ENCODE measurements at regions not wholly inside any gene's neighbourhood (a gene's known extent, or its start where the extent isn't known, plus 50 kb on each side); places are given as distances from the start of the nearest gene placed in this dataset.

- no peak overlapping the region for H3K27ac ChIP-seq (ENCODE audit: low read depth in 1 of 3, low read length in 2 of 3)
- peaks cover 0 to 2% of the 10 kb centered on the region in 2 donors for H3K9me3 ChIP-seq (ENCODE audit: control insufficient read depth in 2 of 2, insufficient read depth in 1 of 2, low read depth in 1 of 2, low read length in 1 of 2)
- DNase-seq (no peak), FAIRE-seq (no peak)
- H3K4me1 ChIP-seq (ENCODE audit: control insufficient read depth in 3 of 3, insufficient read depth in 2 of 3, low read depth in 1 of 3, low read length in 2 of 3), result no peaks in the 10 kb centered on the region
- H3K36me3 ChIP-seq (ENCODE audit: control insufficient read depth in 3 of 3, insufficient read depth in 2 of 3, low read depth in 1 of 3, low read length in 3 of 3), result no peaks in the 10 kb centered on the region
- no peak overlapping the region for H3K4me3 ChIP-seq (ENCODE audit: low read depth in 1 of 3, low read length in 3 of 3)
- WGBS, 3 donors, result 62 to 83% (median 82%) methylated on average over 6 of the region's 6 CpGs
- H3K27me3 ChIP-seq (ENCODE audit: control insufficient read depth in 3 of 3, insufficient read depth in 3 of 3, low read length in 3 of 3), result peaks cover 0 to 4% (median 0%) of the 10 kb centered on the region in 3 donors
Observed at GRCh38 chr12:94779485-94779884, 129.1 kb upstream of the TMCC3 start.

GRCh38 chr12:94777936-94778335 is 127.6 kb upstream of the TMCC3 start:
- Histone ChIP-seq H3K4me1 (ENCODE audit: control insufficient read depth in 3 of 3, insufficient read depth in 2 of 3, low read depth in 1 of 3, low read length in 2 of 3) (no peaks in the 10 kb centered on the region), H3K27me3 (ENCODE audit: control insufficient read depth in 3 of 3, insufficient read depth in 3 of 3, low read length in 3 of 3) (peaks cover 0 to 4% (median 0%) of the 10 kb centered on the region in 3 donors), H3K4me3 (ENCODE audit: low read depth in 1 of 3, low read length in 3 of 3) (no peak overlapping the region), H3K27ac (ENCODE audit: low read depth in 1 of 3, low read length in 2 of 3) (no peak overlapping the region), H3K36me3 (ENCODE audit: control insufficient read depth in 3 of 3, insufficient read depth in 2 of 3, low read depth in 1 of 3, low read length in 3 of 3) (no peaks in the 10 kb centered on the region), H3K9me3 (ENCODE audit: control insufficient read depth in 2 of 2, insufficient read depth in 1 of 2, low read depth in 1 of 2, low read length in 1 of 2) (peaks cover 0 to 5% of the 10 kb centered on the region in 2 donors)
- FAIRE-seq (no peak), DNase-seq (no peak)
- WGBS, 3 donors, result 67 to 77% (median 73%) methylated on average over 5 of the region's 5 CpGs

GRCh38 chr12:94775710-94776109 is 125.4 kb upstream of the TMCC3 start:
- WGBS, 3 donors, result 68 to 83% (median 73%) methylated on average over 6 to 7 of the region's 7 CpGs
- Histone ChIP-seq H3K4me3 (ENCODE audit: low read depth in 1 of 3, low read length in 3 of 3) (no peak overlapping the region), H3K36me3 (ENCODE audit: control insufficient read depth in 3 of 3, insufficient read depth in 2 of 3, low read depth in 1 of 3, low read length in 3 of 3) (no peaks in the 10 kb centered on the region), H3K27me3 (ENCODE audit: control insufficient read depth in 3 of 3, insufficient read depth in 3 of 3, low read length in 3 of 3) (peaks cover 0 to 4% (median 2%) of the 10 kb centered on the region in 3 donors), H3K9me3 (ENCODE audit: control insufficient read depth in 2 of 2, insufficient read depth in 1 of 2, low read depth in 1 of 2, low read length in 1 of 2) (peaks cover 0 to 3% of the 10 kb centered on the region in 2 donors), H3K27ac (ENCODE audit: low read depth in 1 of 3, low read length in 2 of 3) (no peak overlapping the region), H3K4me1 (ENCODE audit: control insufficient read depth in 3 of 3, insufficient read depth in 2 of 3, low read depth in 1 of 3, low read length in 2 of 3) (no peaks in the 10 kb centered on the region)
- FAIRE-seq, result no peak
- DNase-seq, result no peak

DNA sequence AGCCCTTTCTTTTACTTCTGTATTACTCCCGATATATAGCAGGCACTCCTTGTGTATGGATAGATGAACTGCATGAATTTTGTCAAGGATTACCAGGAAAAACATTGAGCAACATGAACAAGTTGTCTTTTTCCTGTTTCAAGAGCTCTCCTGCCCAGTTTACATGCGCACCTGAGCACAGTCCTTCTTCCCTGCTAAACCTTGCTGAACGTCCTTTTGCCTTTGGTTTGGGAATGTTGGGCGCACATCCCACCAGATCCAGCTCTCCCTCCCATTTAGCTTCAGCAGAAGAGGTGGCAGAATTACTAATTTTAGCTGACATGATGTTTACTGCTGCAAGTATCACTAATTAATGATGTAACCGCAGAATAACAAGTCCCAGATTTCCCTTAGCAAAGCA is 121.4 kb upstream of the TMCC3 start:
- no peak for DNase-seq
- H3K9me3 ChIP-seq (ENCODE audit: control insufficient read depth in 2 of 2, insufficient read depth in 1 of 2, low read depth in 1 of 2, low read length in 1 of 2), result peaks cover 0 to 3% of the 10 kb centered on the region in 2 donors
- WGBS, 3 donors, result 89 to 91% (median 90%) methylated on average over 5 of the region's 5 CpGs
- H3K4me3 ChIP-seq (ENCODE audit: low read depth in 1 of 3, low read length in 3 of 3), result no peak overlapping the region
- peaks cover 0 to 13% (median 0%) of the 10 kb centered on the region in 3 donors for H3K4me1 ChIP-seq (ENCODE audit: control insufficient read depth in 3 of 3, insufficient read depth in 2 of 3, low read depth in 1 of 3, low read length in 2 of 3)
- H3K27me3 ChIP-seq (ENCODE audit: control insufficient read depth in 3 of 3, insufficient read depth in 3 of 3, low read length in 3 of 3), result peaks cover 0 to 2% (median 0%) of the 10 kb centered on the region in 3 donors
- no peaks in the 10 kb centered on the region for H3K36me3 ChIP-seq (ENCODE audit: control insufficient read depth in 3 of 3, insufficient read depth in 2 of 3, low read depth in 1 of 3, low read length in 3 of 3)
- no peak for FAIRE-seq
- no peak overlapping the region for H3K27ac ChIP-seq (ENCODE audit: low read depth in 1 of 3, low read length in 2 of 3)

DNA sequence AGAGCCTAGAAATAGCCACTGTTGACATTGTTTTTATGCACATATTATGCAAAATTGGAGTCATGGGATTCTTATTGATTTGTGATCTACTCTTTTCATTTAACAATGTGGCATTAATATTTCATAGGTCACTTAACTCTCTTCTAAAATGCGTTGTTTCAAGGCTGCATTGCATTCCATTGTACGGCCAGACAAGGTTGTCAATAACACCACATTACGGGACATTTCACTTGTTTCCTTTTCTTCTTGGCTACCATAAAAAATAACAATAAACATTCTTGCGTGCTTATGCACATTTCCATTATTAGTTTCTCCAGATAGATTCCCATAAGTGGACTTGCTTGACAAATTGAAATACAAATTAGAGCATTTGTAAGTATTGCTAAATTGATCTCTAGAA is 120.8 kb upstream of the TMCC3 start:
- no peak for FAIRE-seq

GRCh38 chr12:94770791-94771190 is 120.4 kb upstream of the TMCC3 start:
- Histone ChIP-seq H3K27me3 (ENCODE audit: control insufficient read depth in 3 of 3, insufficient read depth in 3 of 3, low read length in 3 of 3) (peaks cover 0 to 2% (median 0%) of the 10 kb centered on the region in 3 donors), H3K4me3 (ENCODE audit: low read depth in 1 of 3, low read length in 3 of 3) (no peak overlapping the region), H3K36me3 (ENCODE audit: control insufficient read depth in 3 of 3, insufficient read depth in 2 of 3, low read depth in 1 of 3, low read length in 3 of 3) (no peaks in the 10 kb centered on the region), H3K4me1 (ENCODE audit: control insufficient read depth in 3 of 3, insufficient read depth in 2 of 3, low read depth in 1 of 3, low read length in 2 of 3) (peaks cover 0 to 13% (median 0%) of the 10 kb centered on the region in 3 donors), H3K27ac (ENCODE audit: low read depth in 1 of 3, low read length in 2 of 3) (no peak overlapping the region), H3K9me3 (ENCODE audit: control insufficient read depth in 2 of 2, insufficient read depth in 1 of 2, low read depth in 1 of 2, low read length in 1 of 2) (peaks cover 0 to 3% of the 10 kb centered on the region in 2 donors)
- FAIRE-seq (no peak), DNase-seq (no peak)
- whole genome bisulfite sequencing, 3 donors, result 53 to 67% (median 54%) methylated on average over 6 of the region's 6 CpGs

More for the DNA sequence above, 120.8 kb upstream of the TMCC3 start:
- Histone ChIP-seq H3K9me3 (ENCODE audit: control insufficient read depth in 2 of 2, insufficient read depth in 1 of 2, low read depth in 1 of 2, low read length in 1 of 2) (peaks cover 0 to 3% of the 10 kb centered on the region in 2 donors), H3K36me3 (ENCODE audit: control insufficient read depth in 3 of 3, insufficient read depth in 2 of 3, low read depth in 1 of 3, low read length in 3 of 3) (no peaks in the 10 kb centered on the region), H3K4me3 (ENCODE audit: low read depth in 1 of 3, low read length in 3 of 3) (no peak overlapping the region), H3K27me3 (ENCODE audit: control insufficient read depth in 3 of 3, insufficient read depth in 3 of 3, low read length in 3 of 3) (peaks cover 0 to 2% (median 0%) of the 10 kb centered on the region in 3 donors), H3K4me1 (ENCODE audit: control insufficient read depth in 3 of 3, insufficient read depth in 2 of 3, low read depth in 1 of 3, low read length in 2 of 3) (peaks cover 0 to 13% (median 0%) of the 10 kb centered on the region in 3 donors), H3K27ac (ENCODE audit: low read depth in 1 of 3, low read length in 2 of 3) (no peak overlapping the region)
- WGBS, 3 donors, result 81 to 87% (median 82%) methylated on average over 4 of the region's 4 CpGs
- no peak for DNase-seq

DNA sequence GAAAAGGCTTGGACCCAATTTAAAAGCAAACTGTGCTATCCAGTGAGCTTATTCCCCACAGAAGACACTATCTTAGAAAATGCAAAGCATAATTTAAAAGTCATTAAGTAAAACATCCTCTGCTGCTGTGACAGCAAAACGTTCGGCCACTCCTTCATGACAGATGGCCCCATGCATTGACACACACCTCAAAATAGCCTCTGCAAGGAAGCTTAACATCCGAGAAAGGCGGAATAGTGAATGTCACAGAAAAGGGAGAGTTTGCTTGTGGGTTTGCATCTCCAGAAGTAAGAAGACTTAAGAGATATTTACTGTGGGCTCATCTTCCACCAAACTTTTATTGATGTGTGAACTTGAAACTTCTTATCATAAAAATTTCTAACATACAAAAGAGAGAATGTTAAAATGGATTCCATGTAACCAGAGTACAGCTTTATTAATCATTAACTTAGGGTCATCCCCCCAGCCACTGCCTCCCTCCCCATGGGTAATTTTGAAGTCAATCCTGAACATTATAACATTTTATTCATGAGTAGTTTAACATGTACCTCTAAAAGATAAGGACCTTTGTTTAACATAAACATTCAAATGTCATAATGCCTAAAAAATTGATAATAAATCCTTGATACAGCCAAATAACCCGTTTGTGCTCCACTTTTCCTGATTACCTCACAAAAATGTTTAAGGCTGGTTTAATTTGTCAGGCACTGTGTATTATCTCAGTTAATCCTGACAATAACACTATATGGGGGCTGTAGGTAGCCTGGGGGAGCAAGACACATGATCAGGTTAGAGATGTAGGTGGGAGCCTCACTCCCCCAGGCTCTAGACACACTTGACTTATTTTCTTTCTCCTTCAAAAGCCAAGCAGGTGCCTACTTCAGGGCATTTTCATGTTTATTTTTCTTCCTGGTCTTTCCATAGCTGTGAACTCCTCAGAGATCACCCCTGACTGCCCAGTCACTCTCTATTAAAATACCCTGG is 119.7 kb upstream of the TMCC3 start:
- WGBS, 3 donors, result 40 to 56% (median 46%) methylated on average over 5 of the region's 5 CpGs
- peak overlapping the region in 1 of 3 donors; percentile 21 for H3K27ac ChIP-seq (ENCODE audit: low read depth in 1 of 3, low read length in 2 of 3)
- peaks cover 0 to 2% (median 0%) of the 10 kb centered on the region in 3 donors for H3K27me3 ChIP-seq (ENCODE audit: control insufficient read depth in 3 of 3, insufficient read depth in 3 of 3, low read length in 3 of 3)
- no peak for FAIRE-seq
- H3K9me3 ChIP-seq (ENCODE audit: control insufficient read depth in 2 of 2, insufficient read depth in 1 of 2, low read depth in 1 of 2, low read length in 1 of 2), result peaks cover 0 to 3% of the 10 kb centered on the region in 2 donors
- peaks cover 0 to 13% (median 0%) of the 10 kb centered on the region in 3 donors for H3K4me1 ChIP-seq (ENCODE audit: control insufficient read depth in 3 of 3, insufficient read depth in 2 of 3, low read depth in 1 of 3, low read length in 2 of 3)
- DNase-seq, result peak in 1 of 2 donors; percentile 43
- H3K4me3 ChIP-seq (ENCODE audit: low read depth in 1 of 3, low read length in 3 of 3), result no peak overlapping the region
- no peaks in the 10 kb centered on the region for H3K36me3 ChIP-seq (ENCODE audit: control insufficient read depth in 3 of 3, insufficient read depth in 2 of 3, low read depth in 1 of 3, low read length in 3 of 3)

- Histone ChIP-seq H3K4me1 (ENCODE audit: control insufficient read depth in 3 of 3, insufficient read depth in 2 of 3, low read depth in 1 of 3, low read length in 2 of 3) (peaks cover 0 to 13% (median 0%) of the 10 kb centered on the region in 3 donors), H3K9me3 (ENCODE audit: control insufficient read depth in 2 of 2, insufficient read depth in 1 of 2, low read depth in 1 of 2, low read length in 1 of 2) (peaks cover 0 to 3% of the 10 kb centered on the region in 2 donors), H3K27me3 (ENCODE audit: control insufficient read depth in 3 of 3, insufficient read depth in 3 of 3, low read length in 3 of 3) (peaks cover 0 to 2% (median 0%) of the 10 kb centered on the region in 3 donors), H3K27ac (ENCODE audit: low read depth in 1 of 3, low read length in 2 of 3) (no peak overlapping the region), H3K4me3 (ENCODE audit: low read depth in 1 of 3, low read length in 3 of 3) (no peak overlapping the region), H3K36me3 (ENCODE audit: control insufficient read depth in 3 of 3, insufficient read depth in 2 of 3, low read depth in 1 of 3, low read length in 3 of 3) (no peaks in the 10 kb centered on the region)
- 50 to 65% (median 60%) methylated on average over 8 of the region's 8 CpGs for WGBS, 3 donors
- FAIRE-seq (no peak), DNase-seq (peak in 1 of 2 donors; percentile 30)
Observed at GRCh38 chr12:94769047-94769420, 118.7 kb upstream of the TMCC3 start.

Data from small intestine (tissue), 7 donors.